ENCODE measurements at regions not wholly inside any gene's neighbourhood (a gene's known extent, or its start where the extent isn't known, plus 50 kb on each side); places are given as distances from the start of the nearest gene placed in this dataset.
"Not testable (repeated sequence)": the region's sequence is repeated elsewhere in the genome, so short reads cannot be mapped to it uniquely, and the experiment has no call there.

GRCh38 chr6:21282360-21282759 is 311.2 kb upstream of the SOX4 start:
- H3K4me3 ChIP-seq; H3K27ac ChIP-seq; intact Hi-C loops (cut with DNase I); DNase-seq (ENCODE audit: low spot score); H3K27me3 ChIP-seq (replicated peaks; ENCODE audit: insufficient read depth); H3K9me3 ChIP-seq; H3K4me1 ChIP-seq (replicated peaks); H3K36me3 ChIP-seq: not testable (repeated sequence)
- WGBS = 80% methylated on average over 3 of the region's 3 CpGs

- DNase-seq (ENCODE audit: low spot score) = no peak
- TF ChIP-seq POLR2AphosphoS5 (IDR thresholded peaks at IDR 0.05) (no peak), CTCF (IDR thresholded peaks at IDR 0.05) (no peak), POLR2A (IDR thresholded peaks at IDR 0.05) (no peak)
- no peak overlapping the region for H3K4me3 ChIP-seq
- H3K27me3 ChIP-seq (replicated peaks; ENCODE audit: insufficient read depth) = no peaks in the 10 kb centered on the region
- no peak overlapping the region for H3K27ac ChIP-seq
- intact Hi-C loops (cut with DNase I) = no loop called here
- H3K36me3 ChIP-seq = no peaks in the 10 kb centered on the region
- 84% methylated on average over 3 of the region's 3 CpGs for WGBS
- no peaks in the 10 kb centered on the region for H3K9me3 ChIP-seq
- no peaks in the 10 kb centered on the region for H3K4me1 ChIP-seq (replicated peaks)
Measured at GRCh38 chr6:21284166-21284565, 309.4 kb upstream of the SOX4 start.

GRCh38 chr6:21284706-21285105 is 308.8 kb upstream of the SOX4 start:
- no peak for TF ChIP-seq POLR2AphosphoS5 (IDR thresholded peaks at IDR 0.05)
- TF ChIP-seq CTCF (IDR thresholded peaks at IDR 0.05) = no peak
- no peak for TF ChIP-seq POLR2A (IDR thresholded peaks at IDR 0.05)
- 90% methylated on average over 7 of the region's 7 CpGs for WGBS

GRCh38 chr6:21294144-21294543 is 299.4 kb upstream of the SOX4 start:
- intact Hi-C loops (cut with DNase I) = no loop called here
- no peak for DNase-seq (ENCODE audit: low spot score)
- no peaks in the 10 kb centered on the region for H3K36me3 ChIP-seq

More at GRCh38 chr6:21284706-21285105, 308.8 kb upstream of the SOX4 start:
- Histone ChIP-seq H3K27me3 (replicated peaks; ENCODE audit: insufficient read depth) (no peaks in the 10 kb centered on the region), H3K9me3 (no peaks in the 10 kb centered on the region), H3K27ac (no peak overlapping the region), H3K36me3 (no peaks in the 10 kb centered on the region), H3K4me1 (replicated peaks) (no peaks in the 10 kb centered on the region), H3K4me3 (no peak overlapping the region)
- intact Hi-C loops (cut with DNase I) = no loop called here
- no peak for DNase-seq (ENCODE audit: low spot score)

GRCh38 chr6:21295506-21296240 is 297.9 kb upstream of the SOX4 start:
- H3K4me1 ChIP-seq (replicated peaks) = no peaks in the 10 kb centered on the region
- no peak overlapping the region for H3K27ac ChIP-seq
- no peak for DNase-seq (ENCODE audit: low spot score)
- H3K4me3 ChIP-seq = no peak overlapping the region
- intact Hi-C loops (cut with DNase I) = no loop called here
- H3K36me3 ChIP-seq = no peaks in the 10 kb centered on the region
- WGBS = 76% methylated on average over 6 of the region's 6 CpGs
- no peaks in the 10 kb centered on the region for H3K27me3 ChIP-seq (replicated peaks; ENCODE audit: insufficient read depth)
- no peak for TF ChIP-seq POLR2A (IDR thresholded peaks at IDR 0.05)
- TF ChIP-seq CTCF (IDR thresholded peaks at IDR 0.05) = no peak
- TF ChIP-seq POLR2AphosphoS5 (IDR thresholded peaks at IDR 0.05) = no peak
- no peaks in the 10 kb centered on the region for H3K9me3 ChIP-seq

More at GRCh38 chr6:21294144-21294543, 299.4 kb upstream of the SOX4 start:
- no peak for TF ChIP-seq POLR2AphosphoS5 (IDR thresholded peaks at IDR 0.05)
- TF ChIP-seq POLR2A (IDR thresholded peaks at IDR 0.05) = no peak
- no peak for TF ChIP-seq CTCF (IDR thresholded peaks at IDR 0.05)
- 80% methylated on average over 8 of the region's 8 CpGs for WGBS
- Histone ChIP-seq H3K27me3 (replicated peaks; ENCODE audit: insufficient read depth) (no peaks in the 10 kb centered on the region), H3K27ac (no peak overlapping the region), H3K4me1 (replicated peaks) (no peaks in the 10 kb centered on the region), H3K4me3 (no peak overlapping the region), H3K9me3 (no peaks in the 10 kb centered on the region)
